GM06990 (cell line): ENCODE measurements at regions not wholly inside any gene's neighbourhood (a gene's known extent, or its start where the extent isn't known, plus 50 kb on each side); places are given as distances from the start of the nearest gene placed in this dataset.

Experiments used
- DNase-seq: peaks from one replicate; pipeline ENCODE4 v3.0.0-alpha.2; 2011; ENCODE audit not compliant: insufficient read length; ENCODE audit errors: extremely low read depth
- H3K27me3 ChIP-seq: replicated peaks from 2 replicates; pipeline ENCODE4 v1.6.0; 2011; ENCODE audit warnings: low read length; ENCODE audit not compliant: control insufficient read depth, insufficient read depth
- H3K36me3 ChIP-seq: 2 replicates; pipeline ENCODE4 v1.5.1; 2011; ENCODE audit warnings: low read length; ENCODE audit not compliant: control insufficient read depth, insufficient read depth
- H3K4me3 ChIP-seq: replicated peaks from 2 replicates; pipeline ENCODE4 v1.5.1; 2011; ENCODE audit warnings: low read depth, mild to moderate bottlenecking, control low read depth, low read length
- CTCF ChIP-seq: IDR thresholded peaks from 2 replicates; pipeline ENCODE4 v1.5.1; 2011; ENCODE audit warnings: low read length, control low read depth, mild to moderate bottlenecking, inconsistent platforms; ENCODE audit not compliant: insufficient read depth, poor library complexity, severe bottlenecking

- no peak for TF ChIP-seq CTCF
- no peaks in the 10 kb centered on the region for H3K27me3 ChIP-seq
- no peak overlapping the region for H3K4me3 ChIP-seq
- no peaks in the 10 kb centered on the region for H3K36me3 ChIP-seq
- DNase-seq: no peak
These were observed 265.4 kb upstream of the VLDLR start for GRCh38 chr9:2356041-2356790.

- DNase-seq: no peak
- Histone ChIP-seq H3K27me3 (no peaks in the 10 kb centered on the region), H3K36me3 (no peaks in the 10 kb centered on the region), H3K4me3 (no peak overlapping the region)
- no peak for TF ChIP-seq CTCF
These were observed 261.6 kb upstream of the VLDLR start for GRCh38 chr9:2359891-2360471.

- Histone ChIP-seq H3K36me3 (no peaks in the 10 kb centered on the region), H3K4me3 (no peak overlapping the region), H3K27me3 (no peaks in the 10 kb centered on the region)
- no peak for TF ChIP-seq CTCF
- DNase-seq: no peak
These were observed 259.4 kb upstream of the VLDLR start for GRCh38 chr9:2362150-2362549.

GRCh38 chr9:2363138-2363745, 258.3 kb upstream of the VLDLR start:
- no peak for DNase-seq
- no peak for TF ChIP-seq CTCF
- H3K4me3 ChIP-seq: no peak overlapping the region
- H3K36me3 ChIP-seq: no peaks in the 10 kb centered on the region
- H3K27me3 ChIP-seq: no peaks in the 10 kb centered on the region

- no peak for TF ChIP-seq CTCF
- no peak overlapping the region for H3K4me3 ChIP-seq
- no peaks in the 10 kb centered on the region for H3K27me3 ChIP-seq
- DNase-seq: no peak
- no peaks in the 10 kb centered on the region for H3K36me3 ChIP-seq
These were observed 257.8 kb upstream of the VLDLR start for GRCh38 chr9:2363781-2364180.
